H1 (cell line): ENCODE measurements at regions not wholly inside any gene's neighbourhood (a gene's known extent, or its start where the extent isn't known, plus 50 kb on each side); places are given as distances from the start of the nearest gene placed in this dataset.

ENCODE experiments used
- CTCF ChIA-PET: fragments of 300-600 bp; sonication (Branson Sonifier 250); formaldehyde crosslinking; loops from one replicate; lab custom pipeline; 2021; ENCODE audit not compliant: partially characterized antibody; lab: Charles Lee
- POLR2A ChIA-PET: fragments of 300-600 bp; sonication (Branson Sonifier 250); formaldehyde crosslinking; loops from one replicate; lab custom pipeline; 2021; ENCODE audit warnings: inconsistent platforms; ENCODE audit not compliant: partially characterized antibody; lab: Charles Lee
- DNase-seq, 2 experiments: peaks; one replicate each; pipeline versions ENCODE4 v3.0.0 to v3.0.0-alpha.2; 2010 to 2022; ENCODE audit warnings: low spot score in 2 of 2, low read depth in 1 of 2, mixed read lengths in 1 of 2
- FAIRE-seq: peaks from 2 replicates; lab custom pipeline; 2011; peaks lifted over from hg19 to GRCh38; lab: Jason Lieb, UNC
- H2AFZ ChIP-seq: 2 replicates; pipeline ENCODE4 v1.8.1; 2012; ENCODE audit warnings: low read length, inconsistent platforms
- H2AK5ac ChIP-seq: 2 replicates; pipeline ENCODE4 v1.6.1; 2013; ENCODE audit warnings: low read depth, low read length
- H2BK120ac ChIP-seq: replicated peaks from 2 replicates; pipeline ENCODE3; 2013; ENCODE audit warnings: low read depth, low read length, inconsistent platforms
- H2BK12ac ChIP-seq: 2 replicates; pipeline ENCODE4 v1.6.1; 2013; ENCODE audit warnings: low read depth, low read length
- H2BK15ac ChIP-seq: 2 replicates; pipeline ENCODE4 v1.6.1; 2013; ENCODE audit warnings: low read length
- H2BK20ac ChIP-seq: 2 replicates; pipeline ENCODE4 v1.6.1; 2013; ENCODE audit warnings: low read length
- H2BK5ac ChIP-seq: 2 replicates; pipeline ENCODE4 v1.6.1; 2013; ENCODE audit warnings: low read depth, low read length
- H3K14ac ChIP-seq: 2 replicates; pipeline ENCODE4 v1.6.1; 2013; ENCODE audit warnings: inconsistent platforms; ENCODE audit not compliant: insufficient read length
- H3K18ac ChIP-seq: 2 replicates; pipeline ENCODE4 v1.6.1; 2013; ENCODE audit warnings: low read length; ENCODE audit errors: extremely low read depth
- H3K23ac ChIP-seq: 2 replicates; pipeline ENCODE4 v1.6.1; 2013; ENCODE audit warnings: inconsistent platforms; ENCODE audit not compliant: insufficient read length
- H3K23me2 ChIP-seq: 2 replicates; pipeline ENCODE4 v1.6.1; 2013; ENCODE audit warnings: low read depth, low read length
- H3K27ac ChIP-seq: 2 replicates; pipeline ENCODE4 v1.6.1; 2011; ENCODE audit warnings: low read depth, low read length, inconsistent platforms
- H3K27me3 ChIP-seq, 4 experiments: replicated peaks in 1 of 4; 1 replicate in 1 of 4; 2 replicates in 3 of 4; pipeline versions ENCODE4 v1.6.1 to v1.8.1; 2011 to 2013; ENCODE audit warnings: low read length in 3 of 4, mild to moderate bottlenecking in 3 of 4, inconsistent platforms in 2 of 4, mixed read lengths in 2 of 4, moderate library complexity in 1 of 4; ENCODE audit not compliant: control insufficient read depth in 3 of 4, insufficient read depth in 3 of 4; ENCODE audit errors: extremely low read depth in 1 of 4
- H3K36me3 ChIP-seq, 4 experiments: 2 replicates each; pipeline versions ENCODE4 v1.6.1 to v1.8.1; 2011 to 2013; ENCODE audit warnings: mild to moderate bottlenecking in 4 of 4, low read length in 3 of 4, moderate library complexity in 2 of 4, control low read depth in 1 of 4, inconsistent platforms in 1 of 4; ENCODE audit not compliant: insufficient read depth in 4 of 4, control insufficient read depth in 2 of 4
- H3K4ac ChIP-seq: replicated peaks from 2 replicates; pipeline ENCODE3; 2013; ENCODE audit warnings: low read length, low read depth, mixed read lengths, inconsistent platforms; ENCODE audit not compliant: insufficient read length
- H3K4me1 ChIP-seq, 4 experiments: replicated peaks in 1 of 4; 1 replicate in 1 of 4; 2 replicates in 3 of 4; pipeline versions ENCODE4 v1.6.1 to v1.8.1; 2011 to 2013; ENCODE audit warnings: low read length in 3 of 4, inconsistent platforms in 2 of 4, mixed read lengths in 1 of 4; ENCODE audit not compliant: insufficient read depth in 4 of 4, control insufficient read depth in 3 of 4
- H3K4me2 ChIP-seq, 2 experiments: 2 replicates each; pipeline versions ENCODE4 v1.6.1 to v1.8.1; 2011 to 2013; ENCODE audit warnings: low read depth in 2 of 2, low read length in 2 of 2, control low read depth in 1 of 2, inconsistent platforms in 1 of 2, mild to moderate bottlenecking in 1 of 2; ENCODE audit not compliant: insufficient read depth in 1 of 2
- H3K4me3 ChIP-seq, 4 experiments: fragments of 200-600, 300-600 bp in 1 of 4; sonication (generic), shearing (Covaris generic), sonication (Bioruptor Twin) in 1 of 4; 2 replicates each; pipeline versions ENCODE4 v1.5.1 to v1.8.1; 2011 to 2016; ENCODE audit warnings: low read length in 4 of 4, low read depth in 3 of 4, control low read depth in 2 of 4, inconsistent platforms in 2 of 4, mild to moderate bottlenecking in 2 of 4, mixed read lengths in 1 of 4, moderate library complexity in 1 of 4; ENCODE audit not compliant: insufficient read depth in 2 of 4; ENCODE audit errors: extremely low read depth in 1 of 4
- H3K56ac ChIP-seq: replicated peaks from 2 replicates; pipeline ENCODE3; 2013; ENCODE audit warnings: low read depth, mild to moderate bottlenecking, mixed read lengths, low read length, inconsistent platforms; ENCODE audit not compliant: insufficient read length
- H3K79me1 ChIP-seq: 2 replicates; pipeline ENCODE4 v1.6.1; 2013; ENCODE audit warnings: low read depth, low read length, control low read depth
- H3K79me2 ChIP-seq, 2 experiments: 2 replicates each; pipeline versions ENCODE4 v1.6.1 to v1.8.1; 2012 to 2013; ENCODE audit warnings: low read length in 2 of 2, mild to moderate bottlenecking in 2 of 2, inconsistent platforms in 1 of 2; ENCODE audit not compliant: insufficient read depth in 2 of 2, control insufficient read depth in 1 of 2
- H3K9ac ChIP-seq, 4 experiments: replicated peaks in 1 of 4; 1 replicate in 1 of 4; 2 replicates in 3 of 4; pipeline versions ENCODE4 v1.6.1 to v1.8.1; 2011 to 2013; ENCODE audit warnings: low read depth in 3 of 4, low read length in 3 of 4, control low read depth in 2 of 4, mild to moderate bottlenecking in 2 of 4, moderate library complexity in 2 of 4, inconsistent platforms in 1 of 4; ENCODE audit errors: extremely low read depth in 1 of 4
- H3K9me3 ChIP-seq, 2 experiments: 2 replicates each; pipeline versions ENCODE4 v1.6.1 to v1.8.1; 2012 to 2013; ENCODE audit warnings: mild to moderate bottlenecking in 2 of 2, moderate library complexity in 2 of 2, control low read depth in 1 of 2, inconsistent platforms in 1 of 2, low read depth in 1 of 2, low read length in 1 of 2, mixed read lengths in 1 of 2; ENCODE audit not compliant: insufficient read depth in 2 of 2
- H4K20me1 ChIP-seq, 2 experiments: replicated peaks in 1 of 2; 2 replicates each; pipeline versions ENCODE3 to v1.8.1; 2011 to 2013; ENCODE audit warnings: inconsistent platforms in 2 of 2, low read length in 2 of 2, mild to moderate bottlenecking in 1 of 2; ENCODE audit not compliant: insufficient read depth in 2 of 2, control insufficient read depth in 1 of 2
- H4K5ac ChIP-seq: 2 replicates; pipeline ENCODE4 v1.6.1; 2013; ENCODE audit warnings: low read length, low read depth, mixed read lengths, inconsistent platforms; ENCODE audit not compliant: insufficient read length
- H4K8ac ChIP-seq: 2 replicates; pipeline ENCODE4 v1.8.0; 2013; ENCODE audit warnings: mild to moderate bottlenecking, moderate library complexity, low read length, inconsistent platforms; ENCODE audit not compliant: insufficient read depth; ENCODE audit errors: extremely low read depth
- H4K91ac ChIP-seq: replicated peaks from 2 replicates; pipeline ENCODE3; 2013; ENCODE audit warnings: low read length, mixed read lengths, inconsistent platforms; ENCODE audit not compliant: insufficient read length
- ATF2 ChIP-seq: IDR thresholded peaks from 2 replicates; pipeline ENCODE4 v1.6.1; 2012; ENCODE audit warnings: low read length, inconsistent platforms
- BCL11A ChIP-seq, 2 experiments: IDR thresholded peaks; one replicate each; pipeline ENCODE4 v1.6.1; 2011; ENCODE audit warnings: low read depth in 2 of 2, low read length in 2 of 2, mild to moderate bottlenecking in 2 of 2
- BRCA1 ChIP-seq: IDR thresholded peaks from 2 replicates; pipeline ENCODE4 v1.6.1; 2012; ENCODE audit warnings: low read depth, low read length, improper control_type of control experiment
- FOSL1 ChIP-seq: IDR thresholded peaks from 2 replicates; pipeline ENCODE4 v1.6.1; 2011; ENCODE audit warnings: mild to moderate bottlenecking, low read depth, low read length, moderate library complexity; ENCODE audit not compliant: insufficient read depth
- KDM4A ChIP-seq: IDR thresholded peaks from one replicate; pipeline ENCODE4 v1.7.1; 2012; ENCODE audit warnings: low read depth, mild to moderate bottlenecking, moderate library complexity, low read length, inconsistent platforms; ENCODE audit not compliant: severe bottlenecking
- POLR2A ChIP-seq, 2 experiments: IDR thresholded peaks; 1 replicate in 1 of 2; 2 replicates in 1 of 2; pipeline ENCODE4 v1.6.1; 2011; ENCODE audit warnings: low read depth in 2 of 2, low read length in 2 of 2, mild to moderate bottlenecking in 2 of 2; ENCODE audit errors: control extremely low read depth in 1 of 2
- RBBP5 ChIP-seq: IDR thresholded peaks from 2 replicates; pipeline ENCODE4 v1.7.1; 2012; ENCODE audit warnings: low read depth, mild to moderate bottlenecking, inconsistent platforms, low read length, moderate library complexity, borderline replicate concordance
- RXRA ChIP-seq: IDR thresholded peaks from 2 replicates; pipeline ENCODE4 v1.6.1; 2011; ENCODE audit warnings: low read depth, mild to moderate bottlenecking, low read length, moderate library complexity; ENCODE audit not compliant: insufficient read depth
- SIN3A ChIP-seq, 2 experiments: IDR thresholded peaks in 1 of 2; conservative IDR thresholded peaks in 1 of 2; 2 replicates each; pipeline ENCODE4 v1.6.1; 2011 to 2012; ENCODE audit warnings: low read length in 2 of 2, improper control_type of control experiment in 1 of 2, low read depth in 1 of 2, mild to moderate bottlenecking in 1 of 2
- SIX5 ChIP-seq: IDR thresholded peaks from 2 replicates; pipeline ENCODE4 v1.6.1; 2011; ENCODE audit warnings: mild to moderate bottlenecking, low read depth, low read length
- SP4 ChIP-seq: IDR thresholded peaks from 2 replicates; pipeline ENCODE4 v1.6.1; 2012; ENCODE audit warnings: low read length, inconsistent platforms
- SUZ12 ChIP-seq: fragments of 200-600 bp; sonication (generic); IDR thresholded peaks from 2 replicates; pipeline ENCODE4 v1.6.1; 2012; ENCODE audit warnings: mild to moderate bottlenecking, inconsistent platforms, low read length, moderate library complexity, mixed read lengths
- WGBS, 2 experiments: shearing (Covaris generic) in 1 of 2; methylation state at CpG; one replicate each; pipeline versions ENCODE4 v1.1.6 to v1.1.7; 2013 to 2015; ENCODE audit warnings: low lambda C conversion rate in 2 of 2, mixed read lengths in 2 of 2, inconsistent platforms in 1 of 2, low coverage in 1 of 2, missing lambda C conversion rate in 1 of 2; ENCODE audit not compliant: insufficient replicate concordance in 2 of 2, insufficient coverage in 1 of 2, insufficient read length in 1 of 2; ENCODE audit errors: extremely low coverage in 1 of 2, missing lambda C conversion rate in 1 of 2; 5-methylcytosine and 5-hydroxymethylcytosine counted together
- TF ChIP-seq, protein P1 (sequence below): IDR thresholded peaks from 2 replicates; pipeline ENCODE4 v1.6.1; 2011; ENCODE audit warnings: low read depth, mild to moderate bottlenecking, low read length; ENCODE audit not compliant: insufficient read depth

DNA sequence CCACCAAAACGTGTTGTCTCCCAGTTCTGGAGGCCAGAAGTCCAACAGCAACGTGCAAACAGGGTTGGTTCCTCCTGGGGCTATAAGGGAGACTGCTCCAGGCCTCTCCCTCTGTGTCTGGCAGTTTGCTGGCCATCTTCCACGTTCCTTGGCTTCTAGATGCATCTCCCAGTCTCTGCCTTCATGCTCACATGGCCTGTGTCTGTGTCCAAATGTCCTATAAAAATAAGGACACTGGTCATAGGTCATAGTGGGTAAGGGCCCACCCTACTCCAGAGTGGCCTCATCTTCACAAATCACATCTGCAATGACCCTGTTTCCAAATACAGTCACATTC, 69.4 kb upstream of the TAF1B start:
- CTCF ChIA-PET = interaction anchor here (0.7 to 6.9 kb wide), 6 partner anchors 12 to 267 kb away, joined by 3 to 50 read pairs (median 4); no protein-coding TSS in a partner anchor
- FAIRE-seq = no peak
- WGBS, 2 experiments = 87% methylated on average over 3 of the region's 3 CpGs; no CpG with 5 or more reads in 1 of the 2 experiments
- H3K23ac ChIP-seq = no peak overlapping the region
- peaks cover 0 to 1% of the 10 kb centered on the region in 2 experiments for H4K20me1 ChIP-seq
- H2AK5ac ChIP-seq = no peak overlapping the region
- H3K4me3 ChIP-seq = no peak overlapping the region
- no peaks in the 10 kb centered on the region for H3K36me3 ChIP-seq
- peaks cover 2% of the 10 kb centered on the region; the same call in 1 of the 2 replicates for H3K23me2 ChIP-seq
- no peak overlapping the region for H3K4me2 ChIP-seq
- POLR2A ChIA-PET = no interaction called here
- DNase-seq = no peak
- no peaks in the 10 kb centered on the region; a peak in 1 of 4 replicates for H3K9me3 ChIP-seq
- H2BK20ac ChIP-seq = no peak overlapping the region
- H4K8ac ChIP-seq = no peak overlapping the region
- H3K79me2 ChIP-seq = no peaks in the 10 kb centered on the region
- no peak overlapping the region for H2AFZ ChIP-seq
- H3K79me1 ChIP-seq = no peaks in the 10 kb centered on the region
- H2BK5ac ChIP-seq = no peak overlapping the region
- H2BK12ac ChIP-seq = no peak overlapping the region
- H3K27me3 ChIP-seq = peaks cover 0 to 2% (median 0%) of the 10 kb centered on the region in 4 experiments; a peak in 1 of 7 replicates
- peaks cover 0 to 17% (median 15%) of the 10 kb centered on the region in 4 experiments; a peak in 6 of 7 replicates for H3K4me1 ChIP-seq
- no peak overlapping the region for H4K91ac ChIP-seq
- no peak overlapping the region for H3K14ac ChIP-seq
- H3K27ac ChIP-seq = no peak overlapping the region
- H3K56ac ChIP-seq = no peak overlapping the region
- H3K18ac ChIP-seq = no peak overlapping the region
- H4K5ac ChIP-seq = no peak overlapping the region
- no peak overlapping the region for H3K9ac ChIP-seq
- no peak overlapping the region for H2BK15ac ChIP-seq
- no peak overlapping the region for H3K4ac ChIP-seq
- no peak overlapping the region for H2BK120ac ChIP-seq
- TF ChIP-seq BRCA1 (no peak), SIN3A (conservative IDR thresholded peaks at IDR 0.05 in 1 of 2, IDR thresholded peaks at IDR 0.05 in 1 of 2; ENCODE audit: low read depth in 1 of 2, low read length in 2 of 2) (no peak), FOSL1 (no peak), SUZ12 (no peak), SIX5 (no peak), BCL11A (IDR thresholded peaks at IDR 0.05; ENCODE audit: low read depth in 2 of 2, low read length in 2 of 2) (no peak), RBBP5 (no peak), RXRA (no peak), KDM4A (no peak), POLR2A (IDR thresholded peaks at IDR 0.05; ENCODE audit: control extremely low read depth in 1 of 2, low read depth in 2 of 2, low read length in 2 of 2) (no peak), SP4 (no peak), ATF2 (no peak)
- TF ChIP-seq, protein P1, sequence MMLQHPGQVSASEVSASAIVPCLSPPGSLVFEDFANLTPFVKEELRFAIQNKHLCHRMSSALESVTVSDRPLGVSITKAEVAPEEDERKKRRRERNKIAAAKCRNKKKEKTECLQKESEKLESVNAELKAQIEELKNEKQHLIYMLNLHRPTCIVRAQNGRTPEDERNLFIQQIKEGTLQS = no peak
